ENCODE measurements at regions not wholly inside any gene's neighbourhood (a gene's known extent, or its start where the extent isn't known, plus 50 kb on each side); places are given as distances from the start of the nearest gene placed in this dataset.

DNA sequence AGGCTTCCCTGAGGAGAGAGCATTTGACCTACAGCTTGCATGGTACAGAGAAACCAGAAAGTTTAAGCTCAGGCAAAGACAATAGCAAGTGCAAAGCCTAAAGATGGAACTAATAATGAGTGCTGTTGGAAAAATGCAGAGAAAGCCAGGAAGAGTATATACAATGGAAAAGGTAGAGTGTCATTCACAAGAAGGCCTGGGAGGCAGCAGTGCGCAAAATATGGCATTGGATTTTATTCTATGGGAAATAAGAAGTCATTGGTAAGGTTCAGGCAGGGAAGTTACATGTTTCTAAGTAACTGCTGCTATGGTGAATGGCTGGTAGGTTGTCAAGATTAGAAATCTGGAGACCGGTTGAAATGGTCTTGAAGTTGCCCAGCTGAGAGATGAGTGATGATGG is 2167.3 kb upstream of the CELF4 start:
- Histone ChIP-seq H2AFZ (ENCODE audit: low read depth, low read length) (no peak overlapping the region), H2BK12ac (ENCODE audit: low read length in 2 of 2) (no peak overlapping the region), H3K14ac (ENCODE audit: low read length in 2 of 2) (no peak overlapping the region), H3K4me2 (ENCODE audit: low read length, poor library complexity, severe bottlenecking) (no peak overlapping the region), H2BK15ac (ENCODE audit: low read depth, poor library complexity, severe bottlenecking) (no peak overlapping the region), H4K91ac (ENCODE audit: low read length) (no peak overlapping the region), H3K9me3 (ENCODE audit: control insufficient read depth, low read length) (no peaks in the 10 kb centered on the region), H3K18ac (ENCODE audit: low read depth in 1 of 2, low read length in 2 of 2) (no peak overlapping the region), H3K27ac (ENCODE audit: low read length, poor library complexity, severe bottlenecking) (no peak overlapping the region), H3K9ac (ENCODE audit: low read length) (no peak overlapping the region), H3K4me3 (ENCODE audit: insufficient read depth in 1 of 2, low read depth in 1 of 2, low read length in 2 of 2) (no peak overlapping the region), H3K79me1 (replicated peaks; ENCODE audit: low read length, poor library complexity, severe bottlenecking) (no peaks in the 10 kb centered on the region), H4K8ac (ENCODE audit: low read length) (no peak overlapping the region), H3K4ac (ENCODE audit: low read depth in 1 of 2, low read length in 2 of 2) (no peak overlapping the region), H3K23ac (ENCODE audit: low read length in 2 of 2) (no peak overlapping the region), H3K4me1 (ENCODE audit: control insufficient read depth, insufficient read depth, low read depth, low read length) (no peaks in the 10 kb centered on the region), H2AK5ac (ENCODE audit: low read length, severe bottlenecking) (no peak overlapping the region), H2BK120ac (ENCODE audit: low read depth, low read length) (no peak overlapping the region), H3K36me3 (ENCODE audit: control insufficient read depth in 1 of 2, insufficient read depth in 2 of 2, low read depth in 1 of 2, low read length in 2 of 2) (no peaks in the 10 kb centered on the region), H2BK5ac (ENCODE audit: low read depth, low read length, poor library complexity, severe bottlenecking) (no peak overlapping the region), H3K27me3 (ENCODE audit: control insufficient read depth in 1 of 2, insufficient read depth in 1 of 2, low read length in 2 of 2) (no peaks in the 10 kb centered on the region)
- DNase-seq, result no peak
- 98% methylated on average over 2 of the region's 2 CpGs for WGBS

DNA sequence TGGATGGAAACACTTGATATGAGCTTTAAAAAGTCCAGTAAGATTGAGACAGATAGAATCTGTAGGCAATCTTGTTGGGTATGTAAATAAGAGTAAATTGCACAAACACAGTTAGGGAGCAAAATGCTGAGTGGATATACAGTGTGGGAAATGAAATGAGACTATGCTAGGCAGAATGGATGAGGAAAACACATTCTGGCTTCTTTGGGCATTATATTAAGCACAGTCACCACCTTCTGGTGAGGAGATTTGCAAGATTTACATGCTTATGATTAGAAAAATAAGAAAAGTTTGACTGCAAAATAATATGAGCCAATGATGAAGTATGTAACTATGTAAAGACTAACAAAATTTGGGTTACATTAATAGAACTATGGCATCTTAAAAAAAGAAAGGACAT is 2165.0 kb upstream of the CELF4 start:
- Histone ChIP-seq H3K9me3 (ENCODE audit: control insufficient read depth, low read length) (no peaks in the 10 kb centered on the region), H2AFZ (ENCODE audit: low read depth, low read length) (no peak overlapping the region), H4K8ac (ENCODE audit: low read length) (no peak overlapping the region), H3K4me1 (ENCODE audit: control insufficient read depth, insufficient read depth, low read depth, low read length) (no peaks in the 10 kb centered on the region), H3K18ac (ENCODE audit: low read depth in 1 of 2, low read length in 2 of 2) (no peak overlapping the region), H2BK15ac (ENCODE audit: low read depth, poor library complexity, severe bottlenecking) (no peak overlapping the region), H3K27ac (ENCODE audit: low read length, poor library complexity, severe bottlenecking) (no peak overlapping the region), H2AK5ac (ENCODE audit: low read length, severe bottlenecking) (no peak overlapping the region), H3K9ac (ENCODE audit: low read length) (no peak overlapping the region), H3K4me3 (ENCODE audit: insufficient read depth in 1 of 2, low read depth in 1 of 2, low read length in 2 of 2) (no peak overlapping the region), H3K79me1 (replicated peaks; ENCODE audit: low read length, poor library complexity, severe bottlenecking) (no peaks in the 10 kb centered on the region), H4K91ac (ENCODE audit: low read length) (no peak overlapping the region), H2BK12ac (ENCODE audit: low read length in 2 of 2) (no peak overlapping the region), H3K36me3 (ENCODE audit: control insufficient read depth in 1 of 2, insufficient read depth in 2 of 2, low read depth in 1 of 2, low read length in 2 of 2) (no peaks in the 10 kb centered on the region), H2BK5ac (ENCODE audit: low read depth, low read length, poor library complexity, severe bottlenecking) (no peak overlapping the region), H3K27me3 (ENCODE audit: control insufficient read depth in 1 of 2, insufficient read depth in 1 of 2, low read length in 2 of 2) (no peaks in the 10 kb centered on the region), H2BK120ac (ENCODE audit: low read depth, low read length) (no peak overlapping the region), H3K23ac (ENCODE audit: low read length in 2 of 2) (no peak overlapping the region), H3K14ac (ENCODE audit: low read length in 2 of 2) (no peak overlapping the region), H3K4ac (ENCODE audit: low read depth in 1 of 2, low read length in 2 of 2) (no peak overlapping the region), H3K4me2 (ENCODE audit: low read length, poor library complexity, severe bottlenecking) (no peak overlapping the region)
- DNase-seq, result no peak

DNA sequence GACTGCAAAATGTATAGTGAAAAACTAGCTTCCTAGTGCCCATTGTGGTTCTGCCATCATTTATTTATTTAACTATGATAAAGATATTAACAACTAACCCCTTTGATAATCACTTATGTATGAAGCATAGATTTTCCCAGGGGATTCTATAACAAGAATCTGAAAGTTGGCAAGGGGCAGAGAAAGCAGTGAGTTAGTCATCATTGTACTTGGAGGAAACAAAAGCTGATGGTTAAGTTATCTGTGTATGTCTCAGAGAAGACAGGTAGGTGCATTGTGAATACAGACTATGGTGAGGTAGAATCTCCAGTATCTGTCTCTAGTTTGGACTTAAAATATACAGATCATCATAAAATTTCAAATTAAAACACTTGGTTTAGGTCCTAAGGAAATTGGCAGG is 2159.1 kb upstream of the CELF4 start:
- no peaks in the 10 kb centered on the region for H3K27me3 ChIP-seq (ENCODE audit: control insufficient read depth in 1 of 2, insufficient read depth in 1 of 2, low read length in 2 of 2)
- H4K8ac ChIP-seq (ENCODE audit: low read length), result no peak overlapping the region
- H3K36me3 ChIP-seq (ENCODE audit: control insufficient read depth in 1 of 2, insufficient read depth in 2 of 2, low read depth in 1 of 2, low read length in 2 of 2), result no peaks in the 10 kb centered on the region
- no peak overlapping the region for H4K91ac ChIP-seq (ENCODE audit: low read length)
- no peak overlapping the region for H2AFZ ChIP-seq (ENCODE audit: low read depth, low read length)
- no peak overlapping the region for H2AK5ac ChIP-seq (ENCODE audit: low read length, severe bottlenecking)
- H3K4me3 ChIP-seq (ENCODE audit: insufficient read depth in 1 of 2, low read depth in 1 of 2, low read length in 2 of 2), result no peak overlapping the region
- no peak overlapping the region for H3K4me2 ChIP-seq (ENCODE audit: low read length, poor library complexity, severe bottlenecking)
- H2BK5ac ChIP-seq (ENCODE audit: low read depth, low read length, poor library complexity, severe bottlenecking), result no peak overlapping the region
- H2BK12ac ChIP-seq (ENCODE audit: low read length in 2 of 2), result no peak overlapping the region
- H3K23ac ChIP-seq (ENCODE audit: low read length in 2 of 2), result no peak overlapping the region
- no peak for DNase-seq
- no peak overlapping the region for H3K9ac ChIP-seq (ENCODE audit: low read length)
- H3K4me1 ChIP-seq (ENCODE audit: control insufficient read depth, insufficient read depth, low read depth, low read length), result no peaks in the 10 kb centered on the region
- no peaks in the 10 kb centered on the region for H3K79me1 ChIP-seq (replicated peaks; ENCODE audit: low read length, poor library complexity, severe bottlenecking)
- H3K4ac ChIP-seq (ENCODE audit: low read depth in 1 of 2, low read length in 2 of 2), result no peak overlapping the region
- H3K14ac ChIP-seq (ENCODE audit: low read length in 2 of 2), result no peak overlapping the region
- no peak overlapping the region for H3K27ac ChIP-seq (ENCODE audit: low read length, poor library complexity, severe bottlenecking)
- H2BK120ac ChIP-seq (ENCODE audit: low read depth, low read length), result no peak overlapping the region
- H3K9me3 ChIP-seq (ENCODE audit: control insufficient read depth, low read length), result no peaks in the 10 kb centered on the region
- no peak overlapping the region for H2BK15ac ChIP-seq (ENCODE audit: low read depth, poor library complexity, severe bottlenecking)
- no peak overlapping the region for H3K18ac ChIP-seq (ENCODE audit: low read depth in 1 of 2, low read length in 2 of 2)

- H2AK5ac ChIP-seq (ENCODE audit: low read length, severe bottlenecking), result no peak overlapping the region
- no peak overlapping the region for H3K14ac ChIP-seq (ENCODE audit: low read length in 2 of 2)
- no peak overlapping the region for H3K9ac ChIP-seq (ENCODE audit: low read length)
- no peak overlapping the region for H3K18ac ChIP-seq (ENCODE audit: low read depth in 1 of 2, low read length in 2 of 2)
- H4K8ac ChIP-seq (ENCODE audit: low read length), result no peak overlapping the region
- H3K36me3 ChIP-seq (ENCODE audit: control insufficient read depth in 1 of 2, insufficient read depth in 2 of 2, low read depth in 1 of 2, low read length in 2 of 2), result no peaks in the 10 kb centered on the region
- no peaks in the 10 kb centered on the region for H3K4me1 ChIP-seq (ENCODE audit: control insufficient read depth, insufficient read depth, low read depth, low read length)
- no peaks in the 10 kb centered on the region for H3K27me3 ChIP-seq (ENCODE audit: control insufficient read depth in 1 of 2, insufficient read depth in 1 of 2, low read length in 2 of 2)
- no peaks in the 10 kb centered on the region for H3K9me3 ChIP-seq (ENCODE audit: control insufficient read depth, low read length)
- no peak overlapping the region for H2BK5ac ChIP-seq (ENCODE audit: low read depth, low read length, poor library complexity, severe bottlenecking)
- H2BK12ac ChIP-seq (ENCODE audit: low read length in 2 of 2), result no peak overlapping the region
- no peak overlapping the region for H2BK120ac ChIP-seq (ENCODE audit: low read depth, low read length)
- no peak overlapping the region for H3K27ac ChIP-seq (ENCODE audit: low read length, poor library complexity, severe bottlenecking)
- H3K4me3 ChIP-seq (ENCODE audit: insufficient read depth in 1 of 2, low read depth in 1 of 2, low read length in 2 of 2), result no peak overlapping the region
- H3K23ac ChIP-seq (ENCODE audit: low read length in 2 of 2), result no peak overlapping the region
- no CpG with 5 or more reads among the region's 1 CpG for WGBS
- no peak overlapping the region for H2AFZ ChIP-seq (ENCODE audit: low read depth, low read length)
- no peak overlapping the region for H4K91ac ChIP-seq (ENCODE audit: low read length)
- no peak overlapping the region for H3K4me2 ChIP-seq (ENCODE audit: low read length, poor library complexity, severe bottlenecking)
- no peak for DNase-seq
- H3K4ac ChIP-seq (ENCODE audit: low read depth in 1 of 2, low read length in 2 of 2), result no peak overlapping the region
- H3K79me1 ChIP-seq (replicated peaks; ENCODE audit: low read length, poor library complexity, severe bottlenecking), result no peaks in the 10 kb centered on the region
- no peak overlapping the region for H2BK15ac ChIP-seq (ENCODE audit: low read depth, poor library complexity, severe bottlenecking)
These were observed 2156.1 kb upstream of the CELF4 start for GRCh38 chr18:39721712-39722111.
